ENCODE measurements at regions not wholly inside any gene's neighbourhood (a gene's known extent, or its start where the extent isn't known, plus 50 kb on each side); places are given as distances from the start of the nearest gene placed in this dataset.

- TF ChIP-seq POLR2AphosphoS5 (IDR thresholded peaks at IDR 0.05; ENCODE audit: low read depth, low read length) (no peak), REST (IDR thresholded peaks at IDR 0.05; ENCODE audit: insufficient read depth in 1 of 2, low read depth in 2 of 2, low read length in 2 of 2) (no peak), TAF1 (IDR thresholded peaks at IDR 0.05; ENCODE audit: borderline replicate concordance, insufficient read depth, low read length) (no peak), SIN3A (IDR thresholded peaks at IDR 0.05; ENCODE audit: borderline replicate concordance, insufficient read depth, low read length) (no peak), FOXP2 (optimal IDR thresholded peaks at IDR 0.05; ENCODE audit: borderline replicate concordance, extremely low read depth, extremely low read length, insufficient read depth) (no peak)
Measured at GRCh38 chr14:83711046-83711445, 1818.9 kb upstream of the FLRT2 start.
